MM.1S (cell line): ENCODE measurements at regions not wholly inside any gene's neighbourhood (a gene's known extent, or its start where the extent isn't known, plus 50 kb on each side); places are given as distances from the start of the nearest gene placed in this dataset.

Source experiments
- CTCF ChIP-seq: fragments of 300-600 bp; sonication (generic); IDR thresholded peaks from 2 replicates; pipeline ENCODE4 v1.5.1; 2016; ENCODE audit warnings: antibody characterized with exemption, low read length, mixed read lengths
- EZH2phosphoT487 ChIP-seq: fragments of 300-600 bp; sonication (generic); IDR thresholded peaks from 2 replicates; pipeline ENCODE4 v1.6.1; 2018; ENCODE audit warnings: antibody characterized with exemption, low read length

- no peak for TF ChIP-seq CTCF
- no peak for TF ChIP-seq EZH2phosphoT487
Observed at GRCh38 chr11:70594031-70594430, 195.7 kb downstream of the CTTN start.
